ENCODE measurements at regions not wholly inside any gene's neighbourhood (a gene's known extent, or its start where the extent isn't known, plus 50 kb on each side); places are given as distances from the start of the nearest gene placed in this dataset.
"Not testable (repeated sequence)": the region's sequence is repeated elsewhere in the genome, so short reads cannot be mapped to it uniquely, and the experiment has no call there.

DNA sequence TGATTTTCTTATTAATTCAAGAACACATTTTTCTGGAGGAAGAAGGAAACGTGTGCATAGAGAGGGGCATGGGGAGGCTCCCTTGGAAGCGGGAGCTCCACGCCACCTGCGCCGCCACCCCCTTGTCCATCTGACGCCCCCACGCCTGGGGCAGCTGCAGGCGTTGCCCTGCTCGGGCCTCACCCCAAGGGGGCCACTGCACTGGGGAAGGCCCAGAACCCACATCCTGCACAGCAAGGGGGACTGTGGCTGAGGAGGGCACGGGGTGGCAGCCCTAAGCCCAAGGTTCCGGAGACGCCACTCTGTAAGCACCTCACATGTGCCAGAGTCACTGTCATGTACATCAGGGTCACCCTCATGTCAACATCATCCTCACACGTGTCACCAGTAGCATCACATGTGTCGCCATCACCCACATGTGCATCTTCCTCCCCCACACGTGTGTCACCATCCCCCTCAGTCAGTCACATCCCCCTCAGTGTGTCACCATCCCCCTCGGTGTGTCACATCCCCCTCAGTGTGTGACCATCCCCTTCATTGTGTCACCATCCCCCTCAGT lies 486.7 kb upstream of the SALL3 start:
- Histone ChIP-seq H4K20me1 (ENCODE audit: insufficient read depth) (no peaks in the 10 kb centered on the region), H3K79me2 (ENCODE audit: insufficient read depth, low read depth) (no peaks in the 10 kb centered on the region), H3K27me3 (ENCODE audit: insufficient read depth, low read depth) (no peaks in the 10 kb centered on the region), H3K27ac (no peak overlapping the region), H3K9ac (no peak overlapping the region), H3K36me3 (ENCODE audit: insufficient read depth) (no peaks in the 10 kb centered on the region), H3K4me3 (IDR thresholded peaks at IDR 0.05; ENCODE audit: insufficient read depth, low read depth, low read length) (no peak overlapping the region), H3K4me1 (ENCODE audit: low read depth, poor library complexity, severe bottlenecking) (no peaks in the 10 kb centered on the region), H2AFZ (ENCODE audit: low read depth) (no peak overlapping the region), H3K4me2 (no peak overlapping the region)
- TF ChIP-seq, protein P1, sequence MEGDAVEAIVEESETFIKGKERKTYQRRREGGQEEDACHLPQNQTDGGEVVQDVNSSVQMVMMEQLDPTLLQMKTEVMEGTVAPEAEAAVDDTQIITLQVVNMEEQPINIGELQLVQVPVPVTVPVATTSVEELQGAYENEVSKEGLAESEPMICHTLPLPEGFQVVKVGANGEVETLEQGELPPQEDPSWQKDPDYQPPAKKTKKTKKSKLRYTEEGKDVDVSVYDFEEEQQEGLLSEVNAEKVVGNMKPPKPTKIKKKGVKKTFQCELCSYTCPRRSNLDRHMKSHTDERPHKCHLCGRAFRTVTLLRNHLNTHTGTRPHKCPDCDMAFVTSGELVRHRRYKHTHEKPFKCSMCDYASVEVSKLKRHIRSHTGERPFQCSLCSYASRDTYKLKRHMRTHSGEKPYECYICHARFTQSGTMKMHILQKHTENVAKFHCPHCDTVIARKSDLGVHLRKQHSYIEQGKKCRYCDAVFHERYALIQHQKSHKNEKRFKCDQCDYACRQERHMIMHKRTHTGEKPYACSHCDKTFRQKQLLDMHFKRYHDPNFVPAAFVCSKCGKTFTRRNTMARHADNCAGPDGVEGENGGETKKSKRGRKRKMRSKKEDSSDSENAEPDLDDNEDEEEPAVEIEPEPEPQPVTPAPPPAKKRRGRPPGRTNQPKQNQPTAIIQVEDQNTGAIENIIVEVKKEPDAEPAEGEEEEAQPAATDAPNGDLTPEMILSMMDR (conservative IDR thresholded peaks at IDR 0.05; ENCODE audit: low read depth, low read length) = no peak

DNA sequence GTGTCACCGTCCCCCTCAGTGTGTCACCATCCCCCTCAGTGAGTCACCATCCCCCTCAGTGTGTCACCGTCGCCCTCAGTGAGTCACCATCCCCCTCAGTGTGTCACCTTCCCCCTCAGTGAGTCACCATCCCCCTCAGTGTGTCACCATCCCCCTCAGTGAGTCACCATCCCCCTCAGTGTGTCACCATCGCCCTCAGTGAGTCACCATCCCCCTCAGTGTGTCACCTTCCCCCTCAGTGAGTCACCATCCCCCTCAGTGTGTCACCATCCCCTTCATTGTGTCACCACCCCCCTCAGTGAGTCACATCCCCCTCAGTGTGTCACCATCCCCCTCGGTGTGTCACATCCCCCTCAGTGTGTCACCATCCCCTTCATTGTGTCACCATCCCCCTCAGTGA lies 486.1 kb upstream of the SALL3 start:
- H4K20me1 ChIP-seq (ENCODE audit: insufficient read depth); H3K36me3 ChIP-seq (ENCODE audit: insufficient read depth); H3K27ac ChIP-seq; H3K4me2 ChIP-seq; H3K4me1 ChIP-seq (ENCODE audit: low read depth, poor library complexity, severe bottlenecking); H3K27me3 ChIP-seq (ENCODE audit: insufficient read depth, low read depth); H2AFZ ChIP-seq (ENCODE audit: low read depth); H3K9ac ChIP-seq; H3K79me2 ChIP-seq (ENCODE audit: insufficient read depth, low read depth); H3K4me3 ChIP-seq (IDR thresholded peaks at IDR 0.05; ENCODE audit: insufficient read depth, low read depth, low read length): not testable (repeated sequence)

DNA sequence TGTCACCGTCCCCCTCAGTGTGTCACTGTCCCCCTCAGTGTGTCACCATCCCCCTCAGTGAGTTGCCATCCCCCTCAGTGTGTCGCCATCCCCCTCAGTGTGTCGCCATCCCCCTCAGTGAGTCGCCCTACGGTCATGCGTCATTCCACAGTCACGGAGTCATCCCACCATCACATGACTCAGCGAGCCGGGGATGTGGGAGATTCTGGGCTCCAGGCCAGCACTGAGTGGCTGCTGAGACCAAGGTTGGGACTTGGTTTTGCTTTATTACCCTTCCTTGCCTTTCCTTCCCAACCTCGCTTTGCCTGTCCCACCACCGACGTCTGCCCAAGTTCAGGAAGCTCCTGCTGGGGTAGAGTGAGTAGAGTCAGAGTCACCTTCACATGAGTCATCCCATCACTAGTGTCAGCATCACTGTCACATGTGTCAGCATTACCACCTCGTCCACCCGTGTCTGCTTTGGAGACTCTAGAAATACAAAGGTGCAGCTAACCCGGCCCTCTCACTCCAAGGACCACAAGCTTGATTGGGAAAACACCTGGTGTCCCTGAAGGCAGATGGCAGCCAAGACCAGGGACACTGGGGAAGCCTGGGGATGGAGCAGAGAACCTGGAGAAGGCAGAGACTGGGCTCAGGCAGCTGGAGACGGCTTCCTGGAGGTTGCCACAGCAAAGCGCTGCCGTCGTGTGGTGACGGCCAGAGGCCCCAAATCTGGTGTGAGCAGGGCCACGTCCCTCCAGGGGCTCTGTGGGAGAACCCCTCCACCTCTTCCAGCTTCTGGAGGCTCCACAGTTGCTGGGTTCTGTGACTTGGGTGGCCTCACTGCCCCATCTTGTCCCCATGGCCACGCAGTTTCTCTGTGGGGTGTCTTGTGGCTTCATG lies 485.2 kb upstream of the SALL3 start:
- H3K4me2 ChIP-seq = no peak overlapping the region
- no peak overlapping the region for H3K9ac ChIP-seq
- no peaks in the 10 kb centered on the region for H4K20me1 ChIP-seq (ENCODE audit: insufficient read depth)
- H3K4me1 ChIP-seq (ENCODE audit: low read depth, poor library complexity, severe bottlenecking) = no peaks in the 10 kb centered on the region
- H3K36me3 ChIP-seq (ENCODE audit: insufficient read depth) = no peaks in the 10 kb centered on the region
- no peaks in the 10 kb centered on the region for H3K27me3 ChIP-seq (ENCODE audit: insufficient read depth, low read depth)
- no peak overlapping the region for H3K4me3 ChIP-seq (IDR thresholded peaks at IDR 0.05; ENCODE audit: insufficient read depth, low read depth, low read length)
- no peaks in the 10 kb centered on the region for H3K79me2 ChIP-seq (ENCODE audit: insufficient read depth, low read depth)
- TF ChIP-seq, protein P1 (conservative IDR thresholded peaks at IDR 0.05; ENCODE audit: low read depth, low read length) = no peak
- no peak overlapping the region for H3K27ac ChIP-seq
- no peak overlapping the region for H2AFZ ChIP-seq (ENCODE audit: low read depth)

DNA sequence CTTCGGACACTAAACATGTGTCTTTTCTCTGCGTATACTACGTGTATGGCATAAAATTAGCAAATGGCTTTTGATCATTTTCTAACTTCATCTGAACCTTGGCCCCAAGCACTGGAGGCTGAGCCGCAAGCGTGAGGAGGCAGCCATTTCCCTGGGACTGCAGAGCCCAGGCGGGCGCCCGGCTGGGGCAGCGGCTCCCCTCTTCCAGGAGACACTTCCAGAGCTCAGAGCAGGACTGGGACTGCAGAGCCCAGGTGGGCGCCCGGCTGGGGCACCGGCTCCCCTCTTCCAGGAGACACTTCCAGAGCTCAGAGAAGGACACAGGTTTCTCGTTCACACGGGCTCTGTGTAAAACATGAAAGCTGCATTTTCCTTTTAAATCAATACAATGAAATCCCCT lies 484.1 kb upstream of the SALL3 start:
- no peaks in the 10 kb centered on the region for H3K36me3 ChIP-seq (ENCODE audit: insufficient read depth)
- H3K4me3 ChIP-seq (IDR thresholded peaks at IDR 0.05; ENCODE audit: insufficient read depth, low read depth, low read length) = no peak overlapping the region
- TF ChIP-seq, protein P1 (conservative IDR thresholded peaks at IDR 0.05; ENCODE audit: low read depth, low read length) = no peak
- H4K20me1 ChIP-seq (ENCODE audit: insufficient read depth) = no peaks in the 10 kb centered on the region
- no peak overlapping the region for H3K9ac ChIP-seq
- H3K4me1 ChIP-seq (ENCODE audit: low read depth, poor library complexity, severe bottlenecking) = no peaks in the 10 kb centered on the region
- no peaks in the 10 kb centered on the region for H3K27me3 ChIP-seq (ENCODE audit: insufficient read depth, low read depth)
- H3K4me2 ChIP-seq = no peak overlapping the region
- H3K79me2 ChIP-seq (ENCODE audit: insufficient read depth, low read depth) = no peaks in the 10 kb centered on the region
- H2AFZ ChIP-seq (ENCODE audit: low read depth) = no peak overlapping the region
- H3K27ac ChIP-seq = no peak overlapping the region

DNA sequence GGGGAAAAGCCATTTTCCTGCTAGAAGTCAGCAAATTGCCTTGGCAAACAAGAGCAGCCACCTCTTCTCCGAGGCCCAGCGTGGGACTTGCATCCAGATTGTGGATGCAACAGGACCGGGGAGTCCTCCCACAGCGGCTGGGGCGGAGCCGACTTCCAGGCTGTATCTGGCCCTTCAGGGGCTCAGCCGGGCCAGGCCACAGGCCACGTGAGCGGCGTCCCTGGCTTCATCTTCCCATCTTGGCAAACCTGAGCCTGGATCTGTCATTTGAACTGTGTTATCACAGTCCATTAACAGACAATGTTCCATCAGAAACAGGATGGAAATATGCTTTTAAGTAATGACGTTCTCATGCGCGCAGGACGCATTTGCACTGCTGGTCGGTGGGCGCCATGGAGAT lies 483.5 kb upstream of the SALL3 start:
- H3K27me3 ChIP-seq (ENCODE audit: insufficient read depth, low read depth) = no peaks in the 10 kb centered on the region
- H3K36me3 ChIP-seq (ENCODE audit: insufficient read depth) = no peaks in the 10 kb centered on the region
- H2AFZ ChIP-seq (ENCODE audit: low read depth) = no peak overlapping the region
- H4K20me1 ChIP-seq (ENCODE audit: insufficient read depth) = no peaks in the 10 kb centered on the region
- H3K4me3 ChIP-seq (IDR thresholded peaks at IDR 0.05; ENCODE audit: insufficient read depth, low read depth, low read length) = no peak overlapping the region
- H3K4me2 ChIP-seq = no peak overlapping the region
- H3K9ac ChIP-seq = no peak overlapping the region
- H3K4me1 ChIP-seq (ENCODE audit: low read depth, poor library complexity, severe bottlenecking) = no peaks in the 10 kb centered on the region
- TF ChIP-seq, protein P1 (conservative IDR thresholded peaks at IDR 0.05; ENCODE audit: low read depth, low read length) = no peak
- H3K27ac ChIP-seq = no peak overlapping the region
- H3K79me2 ChIP-seq (ENCODE audit: insufficient read depth, low read depth) = no peaks in the 10 kb centered on the region

Measured in KMS-11 (cell line).